ENCODE measurements at regions not wholly inside any gene's neighbourhood (a gene's known extent, or its start where the extent isn't known, plus 50 kb on each side); places are given as distances from the start of the nearest gene placed in this dataset.
"Not testable (repeated sequence)": the region's sequence is repeated elsewhere in the genome, so short reads cannot be mapped to it uniquely, and the experiment has no call there.

DNA sequence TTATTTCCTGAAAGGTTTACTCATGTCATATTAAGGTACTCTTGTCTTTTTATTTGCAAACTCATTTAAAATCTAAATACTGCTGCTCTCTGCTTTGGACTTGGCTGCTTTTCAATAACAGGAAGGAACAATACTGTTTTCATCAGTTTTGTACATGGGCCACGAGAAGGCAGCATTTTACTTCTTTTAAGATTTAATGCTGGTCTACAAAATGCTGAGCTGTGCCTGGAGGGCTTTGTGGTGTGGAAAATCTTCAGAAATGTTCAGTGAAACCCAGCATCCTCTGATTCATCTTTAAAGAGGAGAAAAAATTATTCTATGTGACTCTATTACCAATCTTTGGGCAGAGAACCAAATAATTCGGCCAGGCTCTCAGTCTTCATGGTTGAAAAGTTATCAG is 155.9 kb downstream of the POTEB3 start:
- not testable (repeated sequence) for TF ChIP-seq REPIN1 (tag by site-specific recombination; IDR thresholded peaks at IDR 0.05; ENCODE audit: low read depth); CTCF (tag by site-specific recombination; IDR thresholded peaks at IDR 0.05); ZBTB1 (tag by site-specific recombination; IDR thresholded peaks at IDR 0.05); ZNF791 (tag by site-specific recombination; IDR thresholded peaks at IDR 0.05); ZNF768 (tag by site-specific recombination; IDR thresholded peaks at IDR 0.05); ZNF76 (tag by site-specific recombination; IDR thresholded peaks at IDR 0.05; ENCODE audit: borderline replicate concordance, low read depth); TRIM28 (IDR thresholded peaks at IDR 0.05; ENCODE audit: borderline replicate concordance, low read length); ZNF558 (tag by site-specific recombination; IDR thresholded peaks at IDR 0.05); ZBTB49 (tag by site-specific recombination; IDR thresholded peaks at IDR 0.05; ENCODE audit: low read depth); ZNF223 (tag by site-specific recombination; IDR thresholded peaks at IDR 0.05); ZNF639 (tag by site-specific recombination; IDR thresholded peaks at IDR 0.05)
- TF ChIP-seq, protein P1, sequence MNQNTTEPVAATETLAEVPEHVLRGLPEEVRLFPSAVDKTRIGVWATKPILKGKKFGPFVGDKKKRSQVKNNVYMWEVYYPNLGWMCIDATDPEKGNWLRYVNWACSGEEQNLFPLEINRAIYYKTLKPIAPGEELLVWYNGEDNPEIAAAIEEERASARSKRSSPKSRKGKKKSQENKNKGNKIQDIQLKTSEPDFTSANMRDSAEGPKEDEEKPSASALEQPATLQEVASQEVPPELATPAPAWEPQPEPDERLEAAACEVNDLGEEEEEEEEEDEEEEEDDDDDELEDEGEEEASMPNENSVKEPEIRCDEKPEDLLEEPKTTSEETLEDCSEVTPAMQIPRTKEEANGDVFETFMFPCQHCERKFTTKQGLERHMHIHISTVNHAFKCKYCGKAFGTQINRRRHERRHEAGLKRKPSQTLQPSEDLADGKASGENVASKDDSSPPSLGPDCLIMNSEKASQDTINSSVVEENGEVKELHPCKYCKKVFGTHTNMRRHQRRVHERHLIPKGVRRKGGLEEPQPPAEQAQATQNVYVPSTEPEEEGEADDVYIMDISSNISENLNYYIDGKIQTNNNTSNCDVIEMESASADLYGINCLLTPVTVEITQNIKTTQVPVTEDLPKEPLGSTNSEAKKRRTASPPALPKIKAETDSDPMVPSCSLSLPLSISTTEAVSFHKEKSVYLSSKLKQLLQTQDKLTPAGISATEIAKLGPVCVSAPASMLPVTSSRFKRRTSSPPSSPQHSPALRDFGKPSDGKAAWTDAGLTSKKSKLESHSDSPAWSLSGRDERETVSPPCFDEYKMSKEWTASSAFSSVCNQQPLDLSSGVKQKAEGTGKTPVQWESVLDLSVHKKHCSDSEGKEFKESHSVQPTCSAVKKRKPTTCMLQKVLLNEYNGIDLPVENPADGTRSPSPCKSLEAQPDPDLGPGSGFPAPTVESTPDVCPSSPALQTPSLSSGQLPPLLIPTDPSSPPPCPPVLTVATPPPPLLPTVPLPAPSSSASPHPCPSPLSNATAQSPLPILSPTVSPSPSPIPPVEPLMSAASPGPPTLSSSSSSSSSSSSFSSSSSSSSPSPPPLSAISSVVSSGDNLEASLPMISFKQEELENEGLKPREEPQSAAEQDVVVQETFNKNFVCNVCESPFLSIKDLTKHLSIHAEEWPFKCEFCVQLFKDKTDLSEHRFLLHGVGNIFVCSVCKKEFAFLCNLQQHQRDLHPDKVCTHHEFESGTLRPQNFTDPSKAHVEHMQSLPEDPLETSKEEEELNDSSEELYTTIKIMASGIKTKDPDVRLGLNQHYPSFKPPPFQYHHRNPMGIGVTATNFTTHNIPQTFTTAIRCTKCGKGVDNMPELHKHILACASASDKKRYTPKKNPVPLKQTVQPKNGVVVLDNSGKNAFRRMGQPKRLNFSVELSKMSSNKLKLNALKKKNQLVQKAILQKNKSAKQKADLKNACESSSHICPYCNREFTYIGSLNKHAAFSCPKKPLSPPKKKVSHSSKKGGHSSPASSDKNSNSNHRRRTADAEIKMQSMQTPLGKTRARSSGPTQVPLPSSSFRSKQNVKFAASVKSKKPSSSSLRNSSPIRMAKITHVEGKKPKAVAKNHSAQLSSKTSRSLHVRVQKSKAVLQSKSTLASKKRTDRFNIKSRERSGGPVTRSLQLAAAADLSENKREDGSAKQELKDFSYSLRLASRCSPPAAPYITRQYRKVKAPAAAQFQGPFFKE (tag by site-specific recombination; IDR thresholded peaks at IDR 0.05; ENCODE audit: borderline replicate concordance) = not testable (repeated sequence)
- TF ChIP-seq, protein P2, sequence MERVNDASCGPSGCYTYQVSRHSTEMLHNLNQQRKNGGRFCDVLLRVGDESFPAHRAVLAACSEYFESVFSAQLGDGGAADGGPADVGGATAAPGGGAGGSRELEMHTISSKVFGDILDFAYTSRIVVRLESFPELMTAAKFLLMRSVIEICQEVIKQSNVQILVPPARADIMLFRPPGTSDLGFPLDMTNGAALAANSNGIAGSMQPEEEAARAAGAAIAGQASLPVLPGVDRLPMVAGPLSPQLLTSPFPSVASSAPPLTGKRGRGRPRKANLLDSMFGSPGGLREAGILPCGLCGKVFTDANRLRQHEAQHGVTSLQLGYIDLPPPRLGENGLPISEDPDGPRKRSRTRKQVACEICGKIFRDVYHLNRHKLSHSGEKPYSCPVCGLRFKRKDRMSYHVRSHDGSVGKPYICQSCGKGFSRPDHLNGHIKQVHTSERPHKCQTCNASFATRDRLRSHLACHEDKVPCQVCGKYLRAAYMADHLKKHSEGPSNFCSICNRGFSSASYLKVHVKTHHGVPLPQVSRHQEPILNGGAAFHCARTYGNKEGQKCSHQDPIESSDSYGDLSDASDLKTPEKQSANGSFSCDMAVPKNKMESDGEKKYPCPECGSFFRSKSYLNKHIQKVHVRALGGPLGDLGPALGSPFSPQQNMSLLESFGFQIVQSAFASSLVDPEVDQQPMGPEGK (tag by site-specific recombination; IDR thresholded peaks at IDR 0.05) = not testable (repeated sequence)
- TF ChIP-seq, protein P3, sequence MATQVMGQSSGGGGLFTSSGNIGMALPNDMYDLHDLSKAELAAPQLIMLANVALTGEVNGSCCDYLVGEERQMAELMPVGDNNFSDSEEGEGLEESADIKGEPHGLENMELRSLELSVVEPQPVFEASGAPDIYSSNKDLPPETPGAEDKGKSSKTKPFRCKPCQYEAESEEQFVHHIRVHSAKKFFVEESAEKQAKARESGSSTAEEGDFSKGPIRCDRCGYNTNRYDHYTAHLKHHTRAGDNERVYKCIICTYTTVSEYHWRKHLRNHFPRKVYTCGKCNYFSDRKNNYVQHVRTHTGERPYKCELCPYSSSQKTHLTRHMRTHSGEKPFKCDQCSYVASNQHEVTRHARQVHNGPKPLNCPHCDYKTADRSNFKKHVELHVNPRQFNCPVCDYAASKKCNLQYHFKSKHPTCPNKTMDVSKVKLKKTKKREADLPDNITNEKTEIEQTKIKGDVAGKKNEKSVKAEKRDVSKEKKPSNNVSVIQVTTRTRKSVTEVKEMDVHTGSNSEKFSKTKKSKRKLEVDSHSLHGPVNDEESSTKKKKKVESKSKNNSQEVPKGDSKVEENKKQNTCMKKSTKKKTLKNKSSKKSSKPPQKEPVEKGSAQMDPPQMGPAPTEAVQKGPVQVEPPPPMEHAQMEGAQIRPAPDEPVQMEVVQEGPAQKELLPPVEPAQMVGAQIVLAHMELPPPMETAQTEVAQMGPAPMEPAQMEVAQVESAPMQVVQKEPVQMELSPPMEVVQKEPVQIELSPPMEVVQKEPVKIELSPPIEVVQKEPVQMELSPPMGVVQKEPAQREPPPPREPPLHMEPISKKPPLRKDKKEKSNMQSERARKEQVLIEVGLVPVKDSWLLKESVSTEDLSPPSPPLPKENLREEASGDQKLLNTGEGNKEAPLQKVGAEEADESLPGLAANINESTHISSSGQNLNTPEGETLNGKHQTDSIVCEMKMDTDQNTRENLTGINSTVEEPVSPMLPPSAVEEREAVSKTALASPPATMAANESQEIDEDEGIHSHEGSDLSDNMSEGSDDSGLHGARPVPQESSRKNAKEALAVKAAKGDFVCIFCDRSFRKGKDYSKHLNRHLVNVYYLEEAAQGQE (tag by site-specific recombination; IDR thresholded peaks at IDR 0.05) = not testable (repeated sequence)

All from HEK293 (cell line).